SJCRH30 (cell line): ENCODE measurements at regions not wholly inside any gene's neighbourhood (a gene's known extent, or its start where the extent isn't known, plus 50 kb on each side); places are given as distances from the start of the nearest gene placed in this dataset.
"Not testable (repeated sequence)": the region's sequence is repeated elsewhere in the genome, so short reads cannot be mapped to it uniquely, and the experiment has no call there.

Experiments used
- DNase-seq, 2 experiments: peaks; one replicate each; pipeline ENCODE4 v3.0.0-alpha.2; 2015 to 2020
- H3K27ac ChIP-seq: fragments of 250-450 bp; sonication (Bioruptor Pico); 2 replicates; pipeline ENCODE4 v1.5.1; 2020; ENCODE audit warnings: mild to moderate bottlenecking, moderate library complexity
- H3K27me3 ChIP-seq: fragments of 250-450 bp; sonication (Bioruptor Pico); 2 replicates; pipeline ENCODE4 v1.5.1; 2020; ENCODE audit warnings: mild to moderate bottlenecking, moderate library complexity
- H3K36me3 ChIP-seq: fragments of 250-450 bp; sonication (Bioruptor Pico); 2 replicates; pipeline ENCODE4 v1.5.1; 2020; ENCODE audit warnings: mild to moderate bottlenecking, moderate library complexity
- H3K4me1 ChIP-seq: fragments of 250-450 bp; sonication (Bioruptor Pico); 2 replicates; pipeline ENCODE4 v1.5.1; 2020; ENCODE audit warnings: mild to moderate bottlenecking, moderate library complexity
- H3K4me3 ChIP-seq: fragments of 250-450 bp; sonication (Bioruptor Pico); 2 replicates; pipeline ENCODE4 v1.5.1; 2020; ENCODE audit warnings: mild to moderate bottlenecking, moderate library complexity
- H3K9me3 ChIP-seq: fragments of 250-450 bp; sonication (Bioruptor Pico); replicated peaks from 2 replicates; pipeline ENCODE4 v1.5.1; 2020; ENCODE audit warnings: mild to moderate bottlenecking, moderate library complexity

DNA sequence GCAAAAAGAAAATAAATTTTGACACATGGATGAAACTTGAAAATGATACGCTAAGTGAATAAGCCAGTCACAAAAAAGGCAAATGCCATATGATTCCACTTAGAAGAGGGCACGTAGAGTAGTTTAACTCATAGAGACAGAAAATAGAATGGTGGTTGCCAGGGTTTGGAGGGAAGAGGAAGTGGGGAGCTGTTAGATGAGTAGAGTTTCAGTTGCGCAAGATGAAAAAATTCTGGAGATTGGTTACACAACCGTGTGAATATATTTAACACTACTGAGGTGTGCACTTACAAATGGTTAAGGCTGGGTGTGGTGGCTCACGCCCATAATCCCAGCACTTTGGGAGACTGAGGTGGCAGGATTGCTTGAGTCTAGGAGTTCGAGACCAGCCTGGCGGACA lies 93.4 kb upstream of the TMEM132E start:
- no peak overlapping the region for H3K27ac ChIP-seq
- no peak overlapping the region for H3K4me3 ChIP-seq
- H3K9me3 ChIP-seq, result no peaks in the 10 kb centered on the region
- H3K4me1 ChIP-seq, result no peaks in the 10 kb centered on the region
- no peak for DNase-seq
- H3K36me3 ChIP-seq, result no peaks in the 10 kb centered on the region
- H3K27me3 ChIP-seq, result peaks cover 3% of the 10 kb centered on the region; the same call in 1 of the 2 replicates

- no peaks in the 10 kb centered on the region for H3K9me3 ChIP-seq
- H3K4me3 ChIP-seq, result no peak overlapping the region
- no peak for DNase-seq
- no peaks in the 10 kb centered on the region for H3K4me1 ChIP-seq
- peaks cover 3% of the 10 kb centered on the region; the same call in 1 of the 2 replicates for H3K27me3 ChIP-seq
- H3K27ac ChIP-seq, result no peak overlapping the region
- no peaks in the 10 kb centered on the region for H3K36me3 ChIP-seq
Observed at GRCh38 chr17:34484193-34484733, 95.1 kb upstream of the TMEM132E start.

GRCh38 chr17:34482730-34483129 lies 96.7 kb upstream of the TMEM132E start:
- Histone ChIP-seq H3K27ac (no peak overlapping the region), H3K36me3 (no peaks in the 10 kb centered on the region)
- DNase-seq, result no peak

DNA sequence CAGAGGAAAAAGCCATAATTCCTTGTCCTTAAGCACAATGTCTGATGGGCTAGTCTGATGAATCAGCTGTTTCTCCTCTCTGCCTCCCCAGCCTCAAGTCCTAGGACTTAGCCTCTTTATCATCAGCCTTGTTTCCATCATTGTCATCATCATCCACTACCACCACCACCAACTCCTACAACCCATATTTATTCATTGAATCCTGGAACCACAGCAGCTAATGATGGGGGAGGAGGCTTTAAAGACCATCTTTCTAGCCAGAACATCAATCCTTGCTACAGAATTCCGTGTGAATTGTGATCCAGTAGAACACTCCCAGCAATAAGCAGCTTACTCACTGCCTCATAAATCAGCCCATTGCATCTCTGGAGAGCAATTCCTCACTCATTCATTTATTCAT lies 97.6 kb upstream of the TMEM132E start:
- no peak overlapping the region for H3K4me3 ChIP-seq

More at GRCh38 chr17:34482730-34483129, 96.7 kb upstream of the TMEM132E start:
- Histone ChIP-seq H3K4me3 (no peak overlapping the region), H3K4me1 (no peaks in the 10 kb centered on the region), H3K9me3 (no peaks in the 10 kb centered on the region), H3K27me3 (peaks cover 8% of the 10 kb centered on the region; the same call in 1 of the 2 replicates)

GRCh38 chr17:34479371-34479770 lies 100.0 kb upstream of the TMEM132E start:
- H3K36me3 ChIP-seq, result no peaks in the 10 kb centered on the region
- H3K9me3 ChIP-seq, result no peaks in the 10 kb centered on the region
- H3K4me3 ChIP-seq, result no peak overlapping the region
- no peak for DNase-seq
- H3K27ac ChIP-seq, result no peak overlapping the region
- no peaks in the 10 kb centered on the region for H3K4me1 ChIP-seq
- H3K27me3 ChIP-seq, result peaks cover 13% of the 10 kb centered on the region; the same call in 1 of the 2 replicates

More for the DNA sequence above, 97.6 kb upstream of the TMEM132E start:
- Histone ChIP-seq H3K36me3 (no peaks in the 10 kb centered on the region), H3K4me1 (no peaks in the 10 kb centered on the region), H3K27ac (no peak overlapping the region), H3K9me3 (no peaks in the 10 kb centered on the region), H3K27me3 (peaks cover 13% of the 10 kb centered on the region; the same call in 1 of the 2 replicates)
- no peak for DNase-seq

DNA sequence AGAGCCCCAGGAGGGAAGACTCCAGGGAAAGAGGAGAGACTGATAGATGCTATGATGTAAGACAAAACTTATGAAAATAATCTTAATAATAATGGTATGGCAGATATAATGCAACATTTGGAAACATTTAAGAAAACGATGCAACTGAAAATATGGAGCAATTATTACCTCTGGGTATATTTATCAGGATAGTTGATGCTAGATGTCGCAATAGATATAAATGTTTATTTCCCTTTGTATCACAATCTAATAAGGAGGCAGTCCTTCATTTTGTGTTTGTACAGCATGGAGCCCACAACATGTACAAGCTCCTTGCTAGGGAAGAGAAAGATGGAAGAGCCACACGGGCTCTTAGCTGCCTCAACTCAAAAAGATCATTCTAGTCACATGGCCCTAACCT lies 101.1 kb upstream of the TMEM132E start:
- DNase-seq, result no peak
- Histone ChIP-seq H3K27ac (no peak overlapping the region), H3K4me3 (no peak overlapping the region), H3K27me3 (peaks cover 10% of the 10 kb centered on the region; the same call in 1 of the 2 replicates), H3K36me3 (no peaks in the 10 kb centered on the region), H3K9me3 (no peaks in the 10 kb centered on the region), H3K4me1 (no peaks in the 10 kb centered on the region)

DNA sequence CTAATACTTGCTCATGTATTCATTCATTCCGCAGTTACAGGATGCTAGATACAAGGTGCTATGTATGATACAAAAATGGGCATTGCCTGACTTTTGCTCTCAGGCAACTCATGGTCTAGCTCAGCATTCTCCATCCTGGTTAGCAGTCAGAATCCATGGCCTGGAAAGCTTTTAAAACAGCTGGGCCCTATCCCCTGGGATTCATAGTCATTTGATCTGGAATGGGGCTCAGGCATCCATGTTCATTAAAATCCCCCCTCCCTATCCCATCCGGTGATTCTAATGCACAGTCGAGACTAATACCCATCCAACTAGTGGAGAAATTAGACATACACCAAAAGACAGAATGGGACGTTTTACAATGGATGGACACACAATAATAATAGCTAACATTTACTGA lies 104.1 kb upstream of the TMEM132E start:
- Histone ChIP-seq H3K4me3 (no peak overlapping the region), H3K27ac (no peak overlapping the region), H3K27me3 (peaks cover 10% of the 10 kb centered on the region), H3K36me3 (no peaks in the 10 kb centered on the region), H3K9me3 (no peaks in the 10 kb centered on the region), H3K4me1 (no peaks in the 10 kb centered on the region)
- DNase-seq, result peak in 1 of 2 experiments; percentile 12

- H3K27ac ChIP-seq, result no peak overlapping the region
- no peaks in the 10 kb centered on the region for H3K4me1 ChIP-seq
- no peak overlapping the region for H3K4me3 ChIP-seq
- H3K9me3 ChIP-seq, result no peaks in the 10 kb centered on the region
- peaks cover 13% of the 10 kb centered on the region for H3K27me3 ChIP-seq
- no peak for DNase-seq
- no peaks in the 10 kb centered on the region for H3K36me3 ChIP-seq
Observed at GRCh38 chr17:34474706-34475105, 104.7 kb upstream of the TMEM132E start.

DNA sequence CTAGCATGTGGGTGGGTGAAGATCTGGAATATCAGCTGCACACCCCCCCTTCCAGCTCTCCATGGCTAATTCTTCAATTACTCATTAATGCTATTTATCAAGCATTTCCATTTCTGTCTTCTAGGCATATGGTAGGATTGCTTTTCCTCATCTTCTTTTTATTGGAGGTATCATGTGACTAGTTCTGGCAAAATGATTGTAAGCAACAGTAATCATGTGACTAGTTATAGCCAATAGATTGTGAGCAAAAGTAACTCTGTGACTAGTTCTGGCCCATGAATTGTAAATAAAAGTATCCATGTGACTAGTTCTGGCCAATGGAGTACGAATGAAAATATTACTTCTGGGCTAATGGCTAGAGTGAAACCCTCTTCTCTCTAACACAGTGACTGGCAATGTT lies 107.0 kb upstream of the TMEM132E start:
- no peak overlapping the region for H3K4me3 ChIP-seq
- no peaks in the 10 kb centered on the region for H3K36me3 ChIP-seq
- DNase-seq, result no peak
- H3K9me3 ChIP-seq, result no peaks in the 10 kb centered on the region
- no peak overlapping the region for H3K27ac ChIP-seq
- peaks cover 28% of the 10 kb centered on the region for H3K27me3 ChIP-seq
- H3K4me1 ChIP-seq, result no peaks in the 10 kb centered on the region

GRCh38 chr17:34471278-34471677 lies 108.1 kb upstream of the TMEM132E start:
- H3K27me3 ChIP-seq, result peaks cover 35% of the 10 kb centered on the region
- not testable (repeated sequence) for H3K4me3 ChIP-seq, H3K9me3 ChIP-seq, H3K36me3 ChIP-seq, DNase-seq, H3K4me1 ChIP-seq, H3K27ac ChIP-seq

DNA sequence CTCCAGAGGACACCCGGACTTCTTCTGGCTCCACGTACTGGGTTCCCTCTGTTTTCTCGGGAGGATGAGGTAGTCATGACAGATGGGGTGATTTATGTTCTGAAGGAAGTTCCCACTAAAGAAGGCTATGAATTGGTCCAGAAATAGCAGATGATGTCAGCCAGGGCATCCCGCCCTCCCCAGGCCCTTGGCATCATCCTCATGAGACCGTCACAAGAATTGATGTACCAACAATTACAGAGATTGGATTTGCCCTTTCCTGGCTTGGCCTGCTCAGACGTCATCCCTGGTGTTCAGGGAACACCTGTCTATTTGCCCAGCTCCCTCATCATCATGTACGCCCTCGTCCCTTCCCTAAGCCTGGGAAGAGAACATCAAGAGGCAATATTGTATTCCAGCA lies 102.8 kb upstream of the CCL1 start:
- H3K4me3 ChIP-seq, result no peak overlapping the region
- no peaks in the 10 kb centered on the region for H3K36me3 ChIP-seq
- no peak overlapping the region for H3K27ac ChIP-seq
- H3K27me3 ChIP-seq, result peaks cover 42% of the 10 kb centered on the region
- H3K9me3 ChIP-seq, result no peaks in the 10 kb centered on the region
- DNase-seq, result no peak
- H3K4me1 ChIP-seq, result no peaks in the 10 kb centered on the region

DNA sequence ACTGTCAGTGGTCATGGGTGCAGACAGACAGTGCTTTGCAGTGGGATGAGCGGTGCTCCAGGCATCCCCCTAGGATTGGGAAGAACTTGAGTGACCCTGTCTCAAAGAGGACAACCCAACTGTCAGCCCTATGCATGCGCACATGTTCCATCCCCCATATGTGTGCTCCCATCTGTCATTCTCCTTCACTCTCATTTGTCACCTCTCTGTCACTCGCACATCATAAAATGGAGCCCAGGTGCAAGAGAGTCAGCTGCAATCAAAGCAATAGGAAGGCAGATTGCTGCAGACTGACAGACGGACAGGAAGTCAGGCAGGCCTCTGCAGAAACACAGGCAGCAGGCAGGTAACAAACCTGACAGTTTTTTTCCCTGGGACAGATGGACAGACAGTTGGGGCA lies 101.8 kb upstream of the CCL1 start:
- Histone ChIP-seq H3K36me3 (no peaks in the 10 kb centered on the region), H3K27me3 (peaks cover 39% of the 10 kb centered on the region; the same call in 1 of the 2 replicates), H3K27ac (no peak overlapping the region), H3K4me3 (no peak overlapping the region), H3K9me3 (no peaks in the 10 kb centered on the region), H3K4me1 (no peaks in the 10 kb centered on the region)
- no peak for DNase-seq

DNA sequence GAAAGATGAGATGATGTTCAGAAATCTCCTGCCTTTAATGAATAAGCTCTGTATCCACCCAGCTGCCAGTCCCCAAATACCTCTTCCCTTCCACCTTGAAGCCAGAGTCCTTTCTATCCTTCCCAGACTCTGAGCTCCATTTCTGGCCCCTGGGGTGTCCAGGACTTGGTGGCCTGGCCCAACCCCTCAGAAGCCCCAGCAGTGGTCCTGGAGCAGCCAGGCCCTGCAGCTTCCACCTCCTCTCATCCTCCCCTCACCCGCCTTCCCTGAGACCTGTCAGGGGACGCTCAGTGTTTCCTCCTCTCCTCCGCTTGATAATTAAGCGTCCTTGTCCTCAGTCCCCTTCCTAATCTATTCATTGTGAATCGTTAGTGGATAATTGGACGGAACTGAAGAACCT lies 95.2 kb upstream of the CCL1 start:
- peaks cover 7% of the 10 kb centered on the region; the same call in 1 of the 2 replicates for H3K27me3 ChIP-seq
- no peak overlapping the region for H3K27ac ChIP-seq
- no peaks in the 10 kb centered on the region for H3K9me3 ChIP-seq
- H3K36me3 ChIP-seq, result no peaks in the 10 kb centered on the region
- no peak overlapping the region for H3K4me3 ChIP-seq
- no peaks in the 10 kb centered on the region for H3K4me1 ChIP-seq
- no peak for DNase-seq

DNA sequence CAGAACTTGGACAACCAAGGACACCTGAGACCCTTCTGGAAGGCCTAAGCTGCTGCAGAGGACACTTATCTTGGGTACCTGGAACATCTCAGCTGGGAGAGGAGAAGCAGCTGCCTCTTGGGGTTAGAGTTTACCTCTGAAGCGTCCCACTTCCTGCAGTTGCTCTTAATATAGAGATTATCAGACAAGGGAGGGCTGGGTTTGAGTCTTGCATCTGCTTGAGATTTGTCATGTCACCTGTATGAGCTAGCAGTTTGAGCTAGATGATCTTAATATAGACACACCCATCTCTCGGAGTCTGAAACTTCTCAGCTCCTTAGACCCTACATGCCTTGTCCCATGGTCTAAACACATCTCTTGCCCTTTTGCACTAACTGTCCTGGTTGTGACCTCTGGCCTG lies 93.1 kb upstream of the CCL1 start:
- Histone ChIP-seq H3K27ac (no peak overlapping the region), H3K4me1 (no peaks in the 10 kb centered on the region), H3K4me3 (no peak overlapping the region), H3K36me3 (no peaks in the 10 kb centered on the region), H3K27me3 (peaks cover 7% of the 10 kb centered on the region; the same call in 1 of the 2 replicates), H3K9me3 (no peaks in the 10 kb centered on the region)
- no peak for DNase-seq

- H3K27me3 ChIP-seq, result peaks cover 7% of the 10 kb centered on the region; the same call in 1 of the 2 replicates
- no peaks in the 10 kb centered on the region for H3K36me3 ChIP-seq
- H3K27ac ChIP-seq, result no peak overlapping the region
- no peaks in the 10 kb centered on the region for H3K4me1 ChIP-seq
- no peak for DNase-seq
- no peak overlapping the region for H3K4me3 ChIP-seq
- no peaks in the 10 kb centered on the region for H3K9me3 ChIP-seq
Observed at GRCh38 chr17:34452769-34453168, 89.7 kb upstream of the CCL1 start.

GRCh38 chr17:34451313-34451712 lies 88.3 kb upstream of the CCL1 start:
- Histone ChIP-seq H3K9me3 (no peaks in the 10 kb centered on the region), H3K27ac (no peak overlapping the region), H3K36me3 (no peaks in the 10 kb centered on the region), H3K4me3 (no peak overlapping the region), H3K27me3 (peaks cover 7% of the 10 kb centered on the region; the same call in 1 of the 2 replicates), H3K4me1 (no peaks in the 10 kb centered on the region)
- no peak for DNase-seq
